DMS 273 (cell line): ENCODE measurements at regions not wholly inside any gene's neighbourhood (a gene's known extent, or its start where the extent isn't known, plus 50 kb on each side); places are given as distances from the start of the nearest gene placed in this dataset.

Source experiments
- DNase-seq: peaks from one replicate; lab custom pipeline; 2025; ENCODE audit not compliant: unreplicated experiment; lab: John Stamatoyannopoulos, UW

DNA sequence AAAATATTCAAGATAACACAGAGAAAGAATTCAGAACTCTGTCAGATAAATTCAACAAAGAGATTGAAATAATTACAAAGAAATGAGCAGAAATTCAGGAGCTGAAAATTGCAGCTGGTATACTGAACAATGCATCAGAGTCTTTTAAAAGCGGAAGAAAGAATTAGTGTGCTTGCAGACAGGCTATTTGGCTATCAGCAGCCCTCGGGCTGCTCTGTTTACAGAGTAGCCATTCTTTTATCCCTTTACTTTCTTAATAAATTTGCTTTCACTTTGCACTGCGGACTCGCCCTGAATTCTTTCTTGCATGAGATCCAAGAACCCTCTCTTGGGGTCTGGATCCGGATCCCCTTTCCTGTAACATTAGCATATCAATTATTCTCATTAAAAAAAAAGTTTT lies 1040.0 kb downstream of the SORCS3 start:
- DNase-seq, result no peak

DNA sequence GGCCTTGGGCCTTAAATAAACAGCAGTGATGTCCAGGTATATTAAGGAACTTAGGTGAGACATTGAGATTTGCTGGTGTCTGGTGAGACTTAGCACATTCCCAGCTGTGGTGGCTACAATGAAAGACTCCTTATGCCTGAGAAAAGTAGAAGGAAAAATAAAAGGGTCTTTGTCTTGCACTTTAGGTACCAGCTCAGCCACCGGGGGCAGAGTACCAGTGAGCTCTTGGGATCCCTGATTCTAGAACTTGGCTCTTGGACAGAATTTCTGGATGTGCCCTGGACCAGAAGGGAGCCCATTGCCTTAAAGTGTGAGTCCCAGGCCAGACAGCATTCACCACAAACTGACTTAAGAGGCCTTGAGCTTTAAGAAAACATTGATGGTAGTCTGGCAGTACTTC lies 1038.7 kb downstream of the SORCS3 start:
- DNase-seq, result no peak

DNA sequence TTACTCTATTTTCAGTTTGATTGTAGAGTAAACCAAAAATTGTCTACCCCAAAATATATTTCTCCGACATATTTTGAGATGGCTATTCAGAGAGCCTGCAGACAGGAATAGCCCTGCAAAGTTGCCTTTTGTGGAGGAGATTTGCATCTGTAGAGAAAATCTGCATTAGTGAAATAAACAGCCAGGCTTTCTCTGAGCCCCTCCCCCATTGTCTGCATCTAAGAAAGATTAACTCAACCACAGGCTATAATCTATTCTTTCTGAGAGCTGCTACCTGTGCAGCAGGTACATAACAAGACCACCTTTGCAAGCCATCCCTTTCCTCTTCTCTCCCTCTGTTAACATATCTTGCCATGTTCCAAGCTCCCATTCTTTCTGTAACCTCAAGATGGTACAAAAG lies 1034.2 kb downstream of the SORCS3 start:
- DNase-seq, result no peak

- DNase-seq, result no peak
Measured at GRCh38 chr10:105674448-105674847, 1033.4 kb downstream of the SORCS3 start.

GRCh38 chr10:105658696-105659095 lies 1017.6 kb downstream of the SORCS3 start:
- DNase-seq, result no peak

GRCh38 chr10:105656856-105657255 lies 1015.8 kb downstream of the SORCS3 start:
- DNase-seq, result no peak

DNA sequence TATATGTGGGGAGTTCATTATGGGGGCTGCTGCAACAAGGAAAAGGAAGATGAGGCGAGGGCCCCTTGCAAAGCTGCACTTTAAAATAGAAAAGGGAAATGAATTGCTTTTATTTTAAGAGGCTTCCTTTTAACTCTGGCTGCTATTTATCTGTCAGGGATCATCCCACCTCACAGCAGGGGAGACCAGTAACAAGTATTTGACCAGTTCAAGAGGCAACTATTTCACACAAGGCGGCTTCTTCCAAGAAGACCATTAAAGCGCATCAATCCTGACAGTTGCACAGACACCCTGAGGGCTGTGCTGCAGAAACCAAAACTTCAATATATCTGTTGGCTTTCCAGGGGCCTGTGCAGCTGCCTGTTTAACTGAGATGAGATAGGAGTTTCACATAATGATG lies 1009.2 kb downstream of the SORCS3 start:
- no peak for DNase-seq

DNA sequence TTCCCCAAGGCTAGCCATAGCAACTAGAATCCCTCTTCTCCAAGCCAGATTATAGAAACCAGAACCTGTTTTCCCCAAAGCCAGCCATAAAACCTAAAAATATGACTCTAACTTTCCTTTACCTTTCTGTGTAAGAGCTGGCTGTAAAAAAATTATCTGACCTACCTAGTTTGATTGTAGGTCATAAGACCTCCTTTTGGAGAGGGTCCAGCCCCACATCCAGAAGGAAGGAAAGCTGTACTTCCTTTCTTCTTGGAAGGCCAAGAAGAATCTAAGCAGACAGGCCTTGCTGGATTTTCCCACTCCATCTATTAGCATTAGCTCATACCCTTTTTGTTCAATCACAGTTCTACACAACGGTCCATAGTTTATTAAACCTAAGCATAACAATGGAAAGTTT lies 1006.3 kb downstream of the SORCS3 start:
- no peak for DNase-seq

DNA sequence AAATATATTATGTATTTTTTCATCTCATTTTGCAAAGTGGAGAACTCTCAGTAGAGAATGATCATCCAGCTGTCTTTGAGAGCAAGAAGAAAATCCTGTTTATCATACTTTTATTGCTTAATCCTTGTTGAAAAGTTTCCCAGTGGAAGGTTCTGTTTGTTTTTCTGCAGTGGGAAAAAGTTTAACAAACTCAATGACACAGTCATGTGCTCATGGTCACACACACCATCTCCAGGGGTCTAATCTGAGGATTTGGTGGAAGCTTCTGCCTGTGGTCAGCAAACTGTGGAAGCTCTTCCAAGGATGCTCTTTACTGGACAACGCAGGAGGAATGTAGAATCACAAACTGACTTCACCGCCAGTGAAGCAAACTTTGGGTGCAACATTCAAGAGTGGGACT lies 1003.9 kb downstream of the SORCS3 start:
- DNase-seq, result no peak

GRCh38 chr10:105644559-105644958 lies 1003.5 kb downstream of the SORCS3 start:
- no peak for DNase-seq

- DNase-seq, result no peak
Measured at GRCh38 chr10:105644091-105644490, 1003.0 kb downstream of the SORCS3 start.

GRCh38 chr10:105643660-105644059 lies 1002.6 kb downstream of the SORCS3 start:
- no peak for DNase-seq

DNA sequence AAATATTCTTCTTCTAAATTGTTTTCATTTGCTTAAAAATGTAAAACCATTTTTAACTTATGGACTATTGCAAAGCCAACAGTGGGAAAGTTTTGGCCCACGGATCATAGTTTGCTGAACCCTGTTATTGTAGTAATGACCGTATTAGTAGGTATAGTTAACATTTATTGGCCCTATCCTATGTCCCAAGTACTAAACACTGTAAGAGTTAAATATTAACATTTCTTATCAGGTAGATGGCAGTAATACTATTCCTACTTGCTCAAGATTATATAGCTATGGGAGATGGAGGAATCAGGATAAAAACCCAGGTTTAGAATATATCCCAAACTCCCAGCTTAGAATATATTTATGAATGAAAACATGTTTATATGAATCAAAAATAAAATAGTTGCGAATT lies 993.2 kb downstream of the SORCS3 start:
- no peak for DNase-seq

- no peak for DNase-seq
Measured at GRCh38 chr10:105615715-105616365, 974.8 kb downstream of the SORCS3 start.

- no peak for DNase-seq
Measured at GRCh38 chr10:105611244-105611798, 970.2 kb downstream of the SORCS3 start.

GRCh38 chr10:105609451-105609850 lies 968.4 kb downstream of the SORCS3 start:
- no peak for DNase-seq

GRCh38 chr10:105605918-105606317 lies 964.8 kb downstream of the SORCS3 start:
- no peak for DNase-seq

DNA sequence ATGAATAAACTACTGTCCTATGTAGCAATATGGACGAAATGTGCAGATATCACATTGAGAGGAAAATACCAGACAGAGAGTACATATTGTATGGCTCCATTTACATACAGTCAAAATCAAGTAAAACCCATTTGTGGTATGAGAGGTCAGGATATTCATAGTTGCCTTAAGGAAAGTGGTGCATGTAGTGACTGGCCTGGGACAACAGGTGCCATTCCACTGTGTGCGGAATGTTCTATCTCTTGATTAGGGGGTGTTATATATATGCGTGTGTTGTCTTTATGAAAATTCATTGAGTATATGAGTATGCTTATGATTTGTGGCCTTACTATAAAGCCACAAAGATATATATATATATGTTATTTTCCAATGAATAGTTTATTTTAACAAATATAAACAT lies 964.0 kb downstream of the SORCS3 start:
- DNase-seq, result no peak

- no peak for DNase-seq
Measured at GRCh38 chr10:105598207-105598606, 957.1 kb downstream of the SORCS3 start.

DNA sequence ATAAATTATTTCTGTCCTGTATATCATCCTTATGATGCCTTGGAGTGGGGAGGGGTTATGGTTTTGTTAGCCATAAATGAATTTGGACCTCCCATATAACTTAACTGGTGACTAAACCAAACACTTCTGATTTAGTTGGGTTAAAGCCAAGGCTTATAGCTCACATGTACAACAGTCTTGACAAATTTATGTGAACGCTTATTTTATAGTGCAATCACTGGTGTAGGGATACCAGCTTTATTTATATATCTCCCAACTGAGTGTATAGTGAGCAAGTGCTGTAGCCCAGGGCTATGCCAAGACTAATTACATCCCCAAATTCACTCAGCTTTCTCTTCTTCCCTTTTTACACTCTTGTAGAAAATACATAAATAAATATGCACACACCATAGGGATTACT lies 956.2 kb downstream of the SORCS3 start:
- DNase-seq, result no peak

DNA sequence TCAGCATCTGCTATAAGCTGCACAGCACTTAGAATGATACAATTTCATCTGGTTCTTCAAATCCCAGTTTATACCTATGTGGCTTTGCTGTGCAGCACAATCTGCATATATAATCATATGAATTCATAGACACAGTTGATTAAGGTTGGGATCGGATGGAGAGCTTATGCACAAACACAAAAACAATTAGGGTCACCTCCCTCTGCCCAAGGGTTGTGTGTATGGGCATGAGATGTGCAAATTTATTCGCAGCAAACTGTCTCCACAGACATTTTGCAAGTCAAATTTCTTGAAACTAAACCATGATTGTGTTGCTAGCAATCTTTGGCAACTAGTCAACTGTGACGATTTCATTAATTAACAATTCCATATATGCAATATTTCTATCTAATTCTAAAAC lies 955.7 kb downstream of the SORCS3 start:
- DNase-seq, result no peak

GRCh38 chr10:105594296-105594695 lies 953.2 kb downstream of the SORCS3 start:
- DNase-seq, result no peak

GRCh38 chr10:105592468-105592867 lies 951.4 kb downstream of the SORCS3 start:
- DNase-seq, result no peak
